ENCODE measurements at regions not wholly inside any gene's neighbourhood (a gene's known extent, or its start where the extent isn't known, plus 50 kb on each side); places are given as distances from the start of the nearest gene placed in this dataset.

GRCh38 chr4:13218326-13218958, 265.7 kb downstream of the RAB28 start (continued):
- TF ChIP-seq SIN3A (conservative IDR thresholded peaks at IDR 0.05 in 1 of 2, IDR thresholded peaks at IDR 0.05 in 1 of 2; ENCODE audit: low read depth in 1 of 2, low read length in 2 of 2): no peak
- no peak for TF ChIP-seq BCL11A (IDR thresholded peaks at IDR 0.05; ENCODE audit: low read depth in 2 of 2, low read length in 2 of 2)
- TF ChIP-seq CHD1 (IDR thresholded peaks at IDR 0.05; ENCODE audit: low read depth, low read length): no peak
- no peak for TF ChIP-seq KDM4A (IDR thresholded peaks at IDR 0.05; ENCODE audit: low read depth, low read length, severe bottlenecking)
- no peak for TF ChIP-seq CTBP2 (IDR thresholded peaks at IDR 0.05; ENCODE audit: borderline replicate concordance, insufficient read depth, insufficient read length, low read length)
- TF ChIP-seq KDM1A (IDR thresholded peaks at IDR 0.05; ENCODE audit: borderline replicate concordance, low read length): no peak
- no peak for TF ChIP-seq YY1 (IDR thresholded peaks at IDR 0.05; ENCODE audit: low read depth, low read length)
- TF ChIP-seq HDAC6 (IDR thresholded peaks at IDR 0.05; ENCODE audit: low read depth, low read length): no peak
- TF ChIP-seq CBX5 (IDR thresholded peaks at IDR 0.05; ENCODE audit: low read depth, low read length): no peak
- no peak for TF ChIP-seq GABPA (IDR thresholded peaks at IDR 0.05; ENCODE audit: borderline replicate concordance, insufficient read depth, low read length)
